GM21723 (cell line): ENCODE measurements at regions not wholly inside any gene's neighbourhood (a gene's known extent, or its start where the extent isn't known, plus 50 kb on each side); places are given as distances from the start of the nearest gene placed in this dataset.

Source experiments
- ATAC-seq: cut with Tn5 transposase; IDR thresholded peaks from one replicate; pipeline ENCODE4 v1.9.1; 2021; ENCODE audit warnings: mild to moderate bottlenecking, moderate library complexity; ENCODE audit not compliant: unreplicated experiment

GRCh38 chr12:131370321-131370720 is 340.6 kb upstream of the SFSWAP start:
- no peak for ATAC-seq

DNA sequence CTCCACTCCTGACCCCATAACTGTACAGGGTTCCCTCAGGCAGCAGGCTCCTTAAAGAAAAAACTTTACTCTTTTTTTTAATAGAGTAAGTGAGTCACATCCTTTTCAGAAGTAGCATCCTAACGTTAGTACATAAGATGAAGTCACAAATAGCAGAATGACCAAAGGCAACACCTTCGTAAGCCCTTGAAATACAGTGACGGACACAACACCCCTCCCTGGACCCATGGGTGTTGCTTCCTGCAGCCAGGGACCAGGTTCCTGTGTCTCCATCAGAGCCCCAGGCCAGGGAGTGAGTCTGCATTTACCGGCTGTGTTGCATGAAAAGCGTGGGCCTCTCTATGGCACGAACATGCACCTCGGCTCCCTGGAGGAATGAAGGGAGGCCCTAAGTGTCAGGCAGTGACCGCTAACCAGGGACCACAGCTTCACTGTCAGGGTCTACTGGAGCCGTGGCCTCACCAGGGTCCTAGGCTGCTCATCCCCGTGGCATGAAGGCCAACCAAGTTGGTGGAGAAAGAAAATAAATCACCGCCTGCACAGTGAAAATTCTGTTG is 340.0 kb upstream of the SFSWAP start:
- no peak for ATAC-seq

GRCh38 chr12:131371401-131372170 is 339.3 kb upstream of the SFSWAP start:
- no peak for ATAC-seq

DNA sequence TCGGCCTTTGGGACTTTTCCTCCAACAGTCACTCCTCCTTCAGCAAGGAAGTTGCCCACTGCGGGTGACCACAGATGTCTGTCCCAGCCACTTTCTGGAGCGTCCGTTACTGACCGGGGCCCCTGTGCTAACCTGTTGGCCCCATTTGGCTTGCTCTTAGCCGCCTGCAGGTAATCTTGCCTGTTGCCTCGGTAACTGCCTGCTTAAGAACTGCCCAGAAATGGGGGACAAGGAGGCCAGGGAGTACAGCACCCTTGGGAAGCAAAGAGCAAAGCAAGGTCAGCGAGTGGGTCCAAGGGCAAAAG is 338.8 kb upstream of the SFSWAP start:
- no peak for ATAC-seq

GRCh38 chr12:131372706-131373195 is 338.1 kb upstream of the SFSWAP start:
- no peak for ATAC-seq

- no peak for ATAC-seq
These were observed 335.5 kb upstream of the SFSWAP start for GRCh38 chr12:131375261-131375971.

DNA sequence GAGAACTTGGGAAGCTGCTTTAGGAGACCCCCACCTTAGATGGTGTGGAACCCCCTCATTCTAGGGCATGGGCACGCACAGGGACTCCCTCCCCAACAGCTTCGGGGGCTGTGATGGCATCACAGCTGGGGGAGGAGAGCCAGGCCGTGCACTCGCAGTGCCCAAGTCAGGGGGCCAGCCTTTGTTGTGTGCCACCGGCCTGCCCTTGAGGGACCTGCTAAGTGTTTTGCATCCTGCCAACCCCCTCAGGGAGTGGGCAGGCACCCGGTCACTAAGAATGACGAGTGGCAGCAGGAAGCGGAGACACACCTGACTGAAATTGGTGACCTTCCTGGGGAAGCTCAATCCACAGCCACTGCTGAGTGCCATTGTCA is 334.9 kb upstream of the SFSWAP start:
- ATAC-seq, result no peak

GRCh38 chr12:131378176-131378842 is 332.6 kb upstream of the SFSWAP start:
- ATAC-seq, result no peak

- ATAC-seq, result no peak
These were observed 331.8 kb upstream of the SFSWAP start for GRCh38 chr12:131378861-131379665.

- no peak for ATAC-seq
These were observed 331.2 kb upstream of the SFSWAP start for GRCh38 chr12:131379738-131380137.

DNA sequence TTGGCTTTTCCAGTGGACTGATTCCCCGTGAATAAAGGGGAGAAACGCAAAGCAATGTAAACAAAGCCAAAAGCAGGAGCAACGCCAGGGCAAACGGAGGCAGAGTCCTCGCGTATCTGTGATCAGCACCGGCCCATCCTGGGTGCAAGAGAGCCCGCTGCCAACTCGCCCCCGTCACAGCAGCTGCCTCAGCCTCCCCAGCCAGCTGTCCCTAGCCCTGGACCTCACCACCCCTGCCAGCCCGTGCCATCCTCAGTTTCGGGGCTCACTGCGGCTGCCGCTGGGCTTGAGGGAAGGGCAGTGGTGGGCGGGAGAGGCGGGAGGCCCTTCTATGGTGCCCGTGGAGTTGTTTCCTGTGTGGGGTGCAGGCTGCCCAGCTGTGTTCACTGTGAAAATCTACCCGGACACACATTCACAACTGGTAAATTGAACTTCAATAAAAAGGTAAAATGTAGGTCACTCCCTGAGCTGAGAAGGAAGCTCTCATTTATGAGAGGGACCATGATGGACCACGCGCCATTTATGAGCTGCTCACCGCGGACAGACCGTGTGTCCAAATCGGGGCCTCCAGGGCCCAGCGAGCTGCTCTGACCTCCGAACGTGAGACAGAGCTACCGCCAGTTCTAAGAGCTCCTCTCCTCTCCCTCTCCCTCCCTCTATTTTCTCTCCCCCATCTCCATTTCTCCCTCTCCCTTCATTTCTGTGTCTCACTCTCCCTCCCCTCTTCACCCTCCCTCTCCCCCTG is 330.5 kb upstream of the SFSWAP start:
- ATAC-seq, result no peak

DNA sequence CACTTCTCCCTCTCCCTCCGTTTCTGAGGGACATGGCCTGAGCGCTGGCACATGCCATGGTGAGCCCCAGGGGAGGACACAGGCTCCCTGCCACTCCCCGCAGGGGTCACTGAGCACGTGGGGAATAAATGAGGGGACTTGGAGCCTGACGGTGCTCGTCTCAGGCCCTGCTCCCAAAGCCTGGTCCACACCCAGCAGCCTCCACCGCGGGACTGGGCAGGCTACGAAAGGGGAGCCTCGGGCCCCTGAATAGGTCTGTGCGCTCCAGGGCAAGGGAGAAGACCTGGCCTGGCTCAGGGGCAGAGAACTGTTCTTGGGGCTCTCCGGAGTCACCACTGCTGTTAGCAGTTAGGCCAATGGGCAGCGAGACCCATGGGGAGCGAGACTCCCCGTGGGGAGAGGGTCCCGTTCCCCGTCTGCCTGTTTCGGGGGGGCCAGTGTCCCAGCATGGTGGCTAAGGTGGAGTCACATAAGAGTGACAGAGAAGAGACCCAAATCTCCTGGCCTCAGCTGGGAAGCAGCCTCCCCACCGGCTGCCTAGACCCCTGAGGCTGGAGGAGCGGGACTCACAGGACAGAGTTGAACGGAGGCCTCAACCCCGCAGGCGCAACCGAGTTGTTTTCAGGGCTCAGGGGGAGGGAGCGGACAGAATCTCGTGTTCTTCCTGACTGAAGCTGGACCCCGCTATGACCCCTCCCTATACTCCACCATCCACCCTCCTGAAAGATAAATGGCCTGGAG is 329.8 kb upstream of the SFSWAP start:
- ATAC-seq, result no peak

- ATAC-seq, result no peak
These were observed 329.0 kb upstream of the SFSWAP start for GRCh38 chr12:131381716-131382430.

DNA sequence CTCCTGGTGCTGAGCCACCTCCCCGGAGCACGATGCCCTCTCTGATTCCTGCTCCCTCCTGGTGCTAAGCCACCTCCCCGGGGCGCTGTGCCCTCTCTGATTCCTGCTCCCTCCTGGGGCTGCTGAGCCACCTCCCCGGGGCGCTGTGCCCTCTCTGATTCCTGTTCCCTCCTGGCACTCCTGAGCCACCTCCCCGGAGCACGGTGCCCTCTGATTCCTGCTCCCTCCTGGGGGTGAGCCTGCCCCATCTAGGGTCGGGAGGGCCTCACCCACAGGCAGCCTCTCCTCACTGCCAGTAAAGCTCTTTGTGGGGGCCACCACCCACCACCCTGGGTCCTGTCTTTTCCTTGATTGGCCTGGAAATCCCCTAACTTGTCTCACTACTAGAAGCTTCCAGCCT is 327.6 kb upstream of the SFSWAP start:
- no peak for ATAC-seq

GRCh38 chr12:131383741-131384543 is 326.9 kb upstream of the SFSWAP start:
- no peak for ATAC-seq

- no peak for ATAC-seq
These were observed 326.4 kb upstream of the SFSWAP start for GRCh38 chr12:131384544-131384855.

- ATAC-seq, result no peak
These were observed 325.4 kb upstream of the SFSWAP start for GRCh38 chr12:131385313-131386166.
